HK-2 (cell line): ENCODE measurements at regions not wholly inside any gene's neighbourhood (a gene's known extent, or its start where the extent isn't known, plus 50 kb on each side); places are given as distances from the start of the nearest gene placed in this dataset.
"Not testable (repeated sequence)": the region's sequence is repeated elsewhere in the genome, so short reads cannot be mapped to it uniquely, and the experiment has no call there.

Experiments
- DNase-seq: peaks from one replicate; pipeline ENCODE4 v3.0.0-alpha.2; 2018; ENCODE audit not compliant: unreplicated experiment

DNA sequence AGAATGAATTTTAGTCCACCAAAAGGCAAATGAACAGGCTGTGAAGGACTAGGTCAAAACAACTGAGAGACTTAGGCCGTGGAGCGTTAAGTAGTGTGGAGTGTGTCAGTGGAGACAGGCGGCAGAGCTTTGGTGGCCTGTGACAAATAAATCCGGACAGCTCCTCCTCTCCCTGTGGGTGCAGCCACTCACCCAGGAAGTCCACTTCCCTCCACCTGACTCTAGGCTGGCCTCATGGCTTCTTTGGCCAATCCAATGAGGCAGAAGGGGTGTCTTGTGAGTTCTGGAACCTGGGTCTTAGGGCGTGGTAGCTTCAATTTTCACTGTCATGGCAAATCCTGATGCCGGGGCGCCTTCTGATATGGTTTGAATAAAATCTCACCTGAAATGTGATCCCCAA lies 180.9 kb upstream of the C14orf180 start:
- no peak for DNase-seq

DNA sequence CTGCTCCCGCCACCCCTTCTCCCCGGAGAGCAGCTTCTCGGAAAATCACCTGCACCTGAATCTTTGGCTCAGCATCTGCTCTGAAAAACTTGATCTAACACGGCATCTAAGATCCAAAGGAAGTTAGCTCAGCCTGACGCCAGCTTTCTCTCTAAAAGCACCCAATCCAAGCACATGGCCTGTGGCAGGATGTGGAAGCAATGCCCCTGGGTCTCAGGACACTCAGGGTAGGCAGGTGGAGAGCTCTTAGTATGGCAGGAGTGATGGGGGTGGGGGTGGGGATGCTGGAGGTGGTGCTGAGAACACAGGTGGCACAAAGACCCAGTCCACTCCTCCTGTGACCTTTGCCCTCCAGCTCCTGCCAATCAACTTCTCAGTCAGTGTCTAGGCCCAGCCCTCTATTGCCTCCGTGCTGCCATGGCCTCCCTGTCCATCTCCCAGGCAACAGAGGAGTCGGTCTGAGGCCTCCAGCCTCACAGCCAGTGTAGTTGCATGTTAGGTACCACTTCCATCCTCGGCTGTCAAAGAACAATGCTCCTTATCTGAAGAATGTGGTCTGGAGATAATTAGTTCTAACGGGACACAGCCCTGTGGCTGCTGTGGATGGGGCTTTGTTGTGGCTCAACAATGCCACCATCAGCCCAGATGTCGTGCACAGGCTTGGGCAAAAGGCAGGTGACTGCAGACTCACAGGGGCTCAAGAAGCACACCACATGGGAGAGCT lies 180.0 kb upstream of the C14orf180 start:
- DNase-seq = no peak

DNA sequence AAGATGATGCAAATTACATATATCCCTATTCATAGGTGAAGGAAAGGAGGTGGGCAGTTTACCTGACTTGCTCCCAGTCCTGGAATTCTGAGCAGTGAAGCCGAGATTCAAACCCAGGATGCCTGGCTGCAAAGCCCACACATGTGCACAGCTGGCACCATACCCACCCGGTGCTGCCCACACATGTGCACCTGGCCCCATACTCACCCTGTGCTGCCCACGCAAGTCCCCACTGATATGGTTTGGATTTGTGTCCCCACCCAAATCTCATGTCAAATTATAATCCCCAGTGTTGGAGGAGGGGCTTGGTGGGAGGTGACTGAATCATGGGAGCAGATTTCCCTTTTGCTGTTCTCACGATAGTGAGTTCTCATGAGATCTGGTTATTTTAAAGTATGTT lies 179.2 kb upstream of the C14orf180 start:
- DNase-seq = no peak

DNA sequence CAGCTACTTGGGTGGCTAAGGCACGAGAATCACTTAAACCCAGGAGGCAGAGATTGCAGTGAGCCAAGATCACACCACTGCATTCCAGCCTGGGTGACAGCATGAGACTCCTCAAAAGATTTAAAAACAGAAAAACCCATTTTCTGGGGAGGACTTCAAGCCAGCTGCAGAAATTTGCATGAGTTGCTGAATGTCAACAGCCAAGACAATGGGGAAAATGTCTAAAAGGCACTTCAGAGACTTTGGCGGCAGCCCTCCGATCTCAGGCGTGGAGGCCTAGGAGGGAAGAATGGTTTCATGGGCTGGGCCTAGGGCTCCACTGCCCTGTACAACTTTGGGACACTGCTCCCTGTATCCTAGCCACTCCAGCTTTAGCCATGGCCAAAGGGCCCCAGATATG lies 177.8 kb upstream of the C14orf180 start:
- no peak for DNase-seq

DNA sequence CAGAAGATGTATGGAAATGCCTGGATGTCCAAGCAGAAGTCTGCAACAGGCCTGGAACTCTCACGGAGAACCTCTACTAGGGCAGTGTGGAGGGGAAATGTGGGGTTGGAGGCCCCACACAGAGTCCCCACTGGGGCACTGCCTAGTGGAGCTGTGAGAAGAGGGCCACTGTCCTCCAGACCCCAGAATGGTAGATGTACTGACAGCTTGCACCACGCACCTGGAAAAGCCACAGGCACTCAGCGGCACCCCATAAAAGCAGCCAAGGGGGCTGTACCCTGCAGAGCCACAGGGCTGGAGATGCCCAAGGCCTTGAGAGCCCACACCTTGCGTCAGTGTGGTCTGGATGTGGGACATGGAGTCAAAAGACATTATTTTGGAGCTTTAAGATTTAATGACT lies 177.3 kb upstream of the C14orf180 start:
- not testable (repeated sequence) for DNase-seq

DNA sequence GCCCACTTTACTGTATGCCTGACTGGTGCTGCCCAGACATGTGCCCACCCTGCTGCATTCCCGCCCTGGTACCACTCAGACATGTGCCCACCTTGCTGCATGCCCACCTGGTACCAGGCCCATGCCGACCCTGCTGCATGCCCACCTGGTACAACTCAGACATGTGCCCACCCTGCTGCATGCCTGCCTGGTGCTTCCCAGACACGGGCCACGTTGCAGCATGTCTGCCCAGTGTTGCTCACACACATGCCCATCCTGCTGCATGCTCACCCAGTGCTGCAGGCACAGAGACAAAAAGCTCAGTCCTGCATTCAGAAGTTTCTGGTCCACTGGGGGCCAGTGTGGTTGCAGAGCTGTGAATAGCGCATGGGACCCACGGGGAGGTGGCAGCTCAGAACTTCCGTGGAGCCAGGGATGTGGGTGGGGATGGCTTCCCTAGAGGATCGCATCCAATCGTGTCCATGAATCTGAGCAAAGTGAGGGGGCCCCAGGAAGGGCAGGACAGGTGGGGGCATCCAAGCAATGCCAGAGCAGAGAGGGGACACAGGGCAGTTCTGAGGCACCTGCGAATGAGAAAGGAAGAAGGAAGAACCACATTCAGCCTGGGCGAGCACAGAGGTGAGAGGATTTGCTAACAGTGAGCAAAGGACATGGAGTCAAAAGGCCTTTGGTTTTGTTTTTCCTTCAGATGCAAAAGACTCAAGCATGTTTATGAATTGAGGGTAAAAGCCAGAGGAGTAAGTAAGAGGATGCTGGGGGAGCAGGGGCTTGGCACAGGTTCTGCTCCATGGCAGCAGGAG lies 175.9 kb upstream of the C14orf180 start:
- DNase-seq = no peak

DNA sequence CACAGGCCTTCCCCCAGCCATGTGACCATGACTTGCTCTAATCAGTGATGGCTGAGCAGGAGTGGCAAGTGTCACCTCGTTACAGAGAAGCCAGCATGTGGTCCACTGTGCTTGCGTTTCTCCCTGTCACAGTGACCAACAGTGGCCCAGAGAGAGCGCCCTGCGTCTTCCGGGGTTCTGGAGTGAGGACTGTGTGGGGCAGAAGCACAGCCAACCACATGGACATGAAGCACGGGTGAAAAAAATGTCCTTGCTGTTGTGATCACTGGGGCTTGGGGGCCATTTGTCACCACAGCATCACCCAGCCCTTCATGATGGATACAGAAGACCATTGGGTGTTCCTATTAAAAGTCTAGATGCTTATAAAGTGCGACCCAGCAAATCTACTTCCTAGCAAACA lies 174.6 kb upstream of the C14orf180 start:
- DNase-seq = no peak

DNA sequence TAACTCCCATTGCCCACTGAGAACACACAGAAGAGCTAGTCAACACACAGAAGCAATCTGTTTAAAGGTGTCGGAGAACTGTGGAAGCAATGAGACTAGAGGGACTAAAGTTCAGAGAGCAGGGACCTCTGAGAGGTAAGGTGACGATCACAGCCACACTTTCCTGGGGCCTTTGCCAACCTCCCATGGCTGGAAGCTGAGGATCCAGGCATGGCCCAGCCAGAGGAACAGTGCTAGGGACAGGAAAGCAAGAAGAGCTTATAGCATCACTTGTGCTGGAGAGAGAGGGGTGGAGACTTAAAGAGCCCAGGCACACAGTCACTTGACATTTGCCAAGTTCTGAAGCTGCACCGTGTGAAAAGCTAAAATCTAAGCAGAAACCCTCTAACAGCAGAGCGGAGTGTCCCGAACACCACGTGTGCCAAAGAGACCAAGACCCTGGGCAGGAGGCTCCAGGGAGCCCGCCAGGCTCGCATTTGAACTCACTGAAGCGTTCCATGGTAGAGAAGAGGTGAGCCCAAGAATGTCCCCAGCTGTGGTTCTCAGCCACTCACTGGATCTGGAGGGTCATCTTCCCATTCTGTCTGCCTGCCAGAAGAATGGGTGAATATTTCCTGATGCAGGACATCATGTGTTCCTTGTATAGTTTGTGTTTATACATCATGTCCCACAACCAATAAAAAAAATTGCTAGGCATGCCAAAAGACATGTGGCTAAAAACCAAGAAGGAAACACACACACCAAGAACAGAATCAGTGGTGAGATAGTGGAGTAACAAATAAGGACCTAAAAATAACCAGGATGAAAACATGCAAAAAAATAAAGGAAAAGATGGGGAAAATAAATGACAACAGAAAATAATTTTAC lies 174.0 kb upstream of the C14orf180 start:
- no peak for DNase-seq

DNA sequence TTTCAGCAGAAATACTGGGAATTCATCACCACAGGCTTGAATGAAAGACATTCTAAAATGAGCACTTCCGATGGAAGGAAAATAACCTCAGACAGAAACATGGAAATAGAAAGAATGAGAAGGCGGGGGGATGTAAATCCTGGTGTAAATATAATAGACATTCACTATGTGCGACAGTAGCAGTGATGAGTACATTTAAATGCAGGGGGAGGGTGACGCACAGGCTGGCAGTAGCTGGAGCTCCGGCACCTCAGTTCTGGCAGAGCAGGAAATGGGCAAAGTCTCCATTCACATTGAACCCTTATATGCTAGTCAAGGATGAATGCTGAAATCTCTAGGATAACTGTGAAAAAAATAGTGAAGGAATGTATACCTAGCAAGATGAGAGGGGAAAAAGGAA lies 172.7 kb upstream of the C14orf180 start:
- no peak for DNase-seq

DNA sequence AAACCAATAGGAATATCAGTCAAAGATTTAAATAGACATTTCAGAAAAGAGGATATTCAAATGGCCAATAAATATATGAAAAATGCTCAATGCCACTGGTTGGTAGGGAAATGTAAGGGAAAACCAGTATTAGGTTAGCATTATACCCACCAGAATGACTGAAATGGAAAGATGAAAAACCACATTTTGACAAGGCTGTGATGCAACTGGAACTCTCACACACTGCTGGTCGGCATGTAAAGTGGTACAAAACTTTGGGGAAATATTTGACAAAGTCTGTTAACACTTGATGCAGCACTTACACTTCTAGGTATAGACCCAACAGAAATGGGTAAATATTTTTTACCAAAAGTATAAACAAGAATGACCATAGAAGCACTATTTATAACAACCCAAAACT lies 163.2 kb upstream of the C14orf180 start:
- no peak for DNase-seq

DNA sequence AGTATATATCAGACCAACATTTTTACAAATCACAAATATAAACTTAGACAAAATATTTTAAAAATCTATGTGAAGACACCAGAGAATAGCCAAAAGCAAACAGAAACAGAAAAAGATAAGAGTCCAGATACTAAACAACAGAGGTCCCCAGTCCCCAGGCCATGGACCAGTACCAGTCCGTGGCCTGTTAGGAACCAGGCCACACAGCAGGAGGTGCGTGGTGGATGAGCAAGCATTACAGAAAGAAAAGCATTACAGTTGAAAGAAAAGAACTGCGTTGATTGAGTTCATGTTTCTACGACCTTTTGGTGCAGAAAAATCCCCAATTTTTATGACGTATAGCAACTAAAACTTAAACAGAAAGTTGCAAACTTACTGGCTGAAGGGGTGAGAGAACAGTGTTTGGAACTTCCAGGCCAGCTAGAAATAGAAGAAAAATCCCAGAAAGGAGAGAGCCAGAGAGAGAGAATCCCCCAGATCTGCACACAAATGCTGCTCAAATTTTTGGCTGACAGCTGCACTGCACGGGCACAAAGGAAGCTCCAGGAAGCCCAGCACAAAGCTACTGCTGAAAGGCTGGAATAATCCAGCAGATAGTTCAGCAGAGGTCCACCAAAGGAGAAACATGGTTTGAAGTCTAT lies 159.6 kb upstream of the C14orf180 start:
- no peak for DNase-seq

DNA sequence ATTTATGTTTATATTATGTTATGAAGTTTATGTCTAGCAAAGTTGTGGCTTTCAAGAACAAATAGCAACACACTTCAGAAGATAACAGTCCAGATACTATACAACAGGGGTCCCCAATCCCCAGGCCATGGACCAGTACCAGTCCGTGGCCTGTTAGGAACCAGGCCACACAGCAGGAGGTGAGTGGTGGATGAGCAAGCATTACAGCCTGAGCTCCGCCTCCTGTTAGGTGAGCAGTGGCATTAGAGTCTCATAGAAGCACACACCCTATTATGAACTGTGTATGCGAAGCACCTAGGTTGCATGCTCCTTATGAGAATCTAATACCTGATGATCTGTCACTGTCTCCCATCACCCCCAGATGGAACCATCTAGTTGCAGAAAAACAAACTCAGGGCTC lies 159.0 kb upstream of the C14orf180 start:
- not testable (repeated sequence) for DNase-seq

DNA sequence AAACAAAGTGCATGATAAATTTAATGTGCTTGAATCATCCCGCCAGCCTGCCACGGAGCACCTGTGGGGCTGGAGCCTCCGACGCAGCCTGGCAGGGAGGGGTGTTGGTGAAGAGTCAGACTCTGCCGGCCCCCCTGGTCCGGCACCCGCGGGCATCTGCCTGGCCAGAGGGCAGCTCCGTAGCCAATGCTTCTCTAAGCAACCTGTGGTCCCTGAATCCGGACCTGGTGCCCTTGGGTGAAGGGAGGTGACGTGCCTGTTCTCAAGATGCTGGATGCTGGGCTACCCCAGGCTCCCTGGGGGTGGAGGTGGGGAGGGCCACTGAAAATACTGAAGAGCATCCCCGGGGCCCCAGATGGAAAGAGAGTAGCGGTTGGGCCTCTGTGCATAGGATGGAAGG lies 158.6 kb upstream of the C14orf180 start:
- DNase-seq = no peak

DNA sequence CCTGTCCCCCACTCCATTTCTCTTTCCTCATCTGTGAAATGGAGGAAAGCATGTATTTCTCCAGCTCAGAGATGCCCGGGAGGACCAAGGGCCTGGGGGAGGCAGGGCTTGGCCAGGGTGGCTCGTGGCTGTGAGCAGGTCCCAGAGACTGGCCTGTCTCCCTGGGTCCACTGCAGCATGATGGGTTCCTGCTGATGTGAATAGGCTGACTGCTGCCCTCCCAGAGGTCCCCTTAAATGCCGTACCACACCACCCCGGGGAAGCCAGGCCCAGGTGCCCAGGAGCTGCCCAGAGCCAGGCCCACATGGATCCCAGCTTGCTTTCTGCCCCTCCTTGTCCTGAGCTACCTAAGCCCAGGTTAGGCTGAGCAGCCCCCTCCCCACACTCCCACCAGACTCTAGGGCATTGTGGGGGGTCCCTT lies 158.2 kb upstream of the C14orf180 start:
- DNase-seq = no peak

DNA sequence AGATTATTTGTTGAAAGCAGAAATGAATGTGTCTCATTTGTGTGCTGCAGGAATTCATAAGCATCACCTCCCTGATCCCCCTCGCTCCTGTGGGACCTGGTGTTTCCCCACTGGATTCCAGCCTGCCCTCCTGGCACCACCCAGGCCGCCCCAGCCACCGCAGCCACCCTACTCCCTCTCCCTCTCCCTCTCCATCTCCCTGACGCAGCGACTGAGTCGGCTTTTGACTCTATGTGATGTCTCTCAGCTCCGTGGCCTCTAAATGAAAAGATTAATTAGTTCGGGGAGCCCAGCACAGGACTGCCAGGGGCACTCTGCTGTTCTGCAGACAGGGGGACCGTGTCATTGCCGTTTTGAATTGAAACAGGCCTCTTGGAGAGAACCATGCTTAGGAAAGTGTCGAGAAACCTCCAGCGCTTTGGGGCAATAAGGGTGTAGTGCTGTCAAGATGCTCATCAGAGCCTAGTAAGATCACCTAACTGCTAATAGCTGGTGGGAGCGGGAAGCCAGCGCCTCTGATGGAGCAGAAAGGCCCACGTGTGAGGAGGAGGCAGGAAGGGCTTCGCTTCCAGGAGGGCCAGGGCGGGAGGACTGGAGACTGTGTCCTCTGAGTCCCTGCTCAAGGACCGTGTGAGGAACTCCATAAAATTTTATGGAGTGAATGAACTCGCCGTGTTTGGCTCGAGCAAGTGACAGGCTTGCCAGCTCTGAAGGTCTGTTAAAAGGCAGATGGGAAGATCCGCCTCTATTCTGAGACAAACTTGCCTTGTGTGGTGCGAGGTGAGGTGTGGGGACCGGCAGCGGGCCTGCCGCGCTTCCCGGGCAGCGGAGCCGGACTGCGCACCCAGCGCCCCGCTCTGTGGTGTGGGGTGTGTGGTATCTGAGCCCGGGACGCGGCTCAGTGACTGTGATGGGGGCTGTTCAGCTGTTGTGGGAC lies 157.4 kb upstream of the C14orf180 start:
- no peak for DNase-seq

DNA sequence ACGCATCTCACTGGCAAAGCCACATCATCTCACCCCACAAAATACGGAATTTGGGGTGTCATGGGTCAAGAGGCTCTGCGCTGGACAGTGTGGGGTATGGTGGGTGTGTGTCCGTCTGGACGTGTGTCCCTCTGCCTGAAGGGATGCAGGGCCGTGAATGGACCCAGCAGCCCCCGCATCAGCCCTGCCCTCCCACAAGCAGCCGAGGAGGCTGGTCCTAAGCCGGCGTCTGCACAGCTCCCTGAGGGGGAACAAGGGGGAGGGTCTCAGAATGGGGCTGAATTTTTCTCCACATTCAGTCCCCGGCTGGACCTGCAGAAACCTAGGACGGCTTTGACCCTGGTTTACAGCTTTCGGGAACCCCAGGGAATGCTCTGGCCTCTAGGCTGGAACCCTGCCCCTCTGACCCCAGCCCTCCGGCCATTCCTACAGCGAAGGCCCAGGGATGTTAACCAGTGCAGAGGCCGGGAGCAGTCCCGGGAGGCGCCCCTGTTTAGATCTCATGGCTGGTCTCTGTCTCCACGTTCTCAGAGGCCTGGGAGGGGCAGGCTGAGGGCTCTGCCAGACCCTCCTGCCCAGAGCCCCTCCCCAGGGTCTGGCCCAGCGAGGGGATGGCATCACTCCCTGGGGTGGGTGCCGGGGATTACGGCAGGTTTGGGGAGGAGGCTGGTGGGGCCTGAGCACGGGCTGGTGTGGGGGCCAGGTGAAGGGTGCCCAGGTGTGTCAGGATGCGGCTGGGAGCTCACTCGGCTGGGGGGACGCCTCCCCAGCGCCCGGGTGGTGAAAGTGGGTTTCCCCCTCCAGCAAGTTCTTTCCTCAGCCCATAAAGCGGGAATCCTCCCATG lies 156.5 kb upstream of the C14orf180 start:
- DNase-seq = no peak

DNA sequence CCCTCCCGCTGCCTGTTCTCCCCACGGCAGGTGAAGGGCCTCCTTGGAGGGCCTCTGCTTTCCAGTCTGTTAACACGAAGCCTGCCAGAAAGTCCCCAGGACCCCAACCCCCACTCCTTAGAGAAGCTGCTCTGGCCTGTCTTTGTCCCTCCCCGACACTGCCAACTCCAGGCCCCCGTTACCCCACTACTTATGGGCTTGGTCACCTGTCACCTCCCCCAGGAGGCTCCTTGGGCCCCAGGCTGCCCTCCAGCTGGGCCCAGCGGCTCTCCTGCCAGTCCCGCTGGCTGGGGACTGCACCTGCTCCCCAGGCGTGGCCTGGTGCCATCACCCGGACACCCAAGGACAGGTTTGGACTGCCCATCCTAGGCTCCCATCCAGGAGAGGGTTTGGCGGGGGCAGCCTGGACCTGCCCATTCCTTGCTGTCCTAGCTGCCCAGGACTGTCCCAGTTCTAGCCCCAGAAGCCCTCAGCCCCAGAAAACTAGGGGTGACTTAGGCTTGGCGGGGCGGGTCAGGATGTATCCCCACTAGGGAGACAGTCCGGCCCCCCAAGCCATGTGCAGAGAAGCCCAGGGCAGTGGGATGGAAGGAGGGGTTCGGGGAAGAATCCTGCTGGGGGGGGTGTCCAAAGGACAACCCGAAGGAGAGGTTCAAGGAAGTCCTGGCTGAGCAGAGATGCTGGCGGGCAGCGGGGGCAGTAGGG lies 155.7 kb upstream of the C14orf180 start:
- no peak for DNase-seq

DNA sequence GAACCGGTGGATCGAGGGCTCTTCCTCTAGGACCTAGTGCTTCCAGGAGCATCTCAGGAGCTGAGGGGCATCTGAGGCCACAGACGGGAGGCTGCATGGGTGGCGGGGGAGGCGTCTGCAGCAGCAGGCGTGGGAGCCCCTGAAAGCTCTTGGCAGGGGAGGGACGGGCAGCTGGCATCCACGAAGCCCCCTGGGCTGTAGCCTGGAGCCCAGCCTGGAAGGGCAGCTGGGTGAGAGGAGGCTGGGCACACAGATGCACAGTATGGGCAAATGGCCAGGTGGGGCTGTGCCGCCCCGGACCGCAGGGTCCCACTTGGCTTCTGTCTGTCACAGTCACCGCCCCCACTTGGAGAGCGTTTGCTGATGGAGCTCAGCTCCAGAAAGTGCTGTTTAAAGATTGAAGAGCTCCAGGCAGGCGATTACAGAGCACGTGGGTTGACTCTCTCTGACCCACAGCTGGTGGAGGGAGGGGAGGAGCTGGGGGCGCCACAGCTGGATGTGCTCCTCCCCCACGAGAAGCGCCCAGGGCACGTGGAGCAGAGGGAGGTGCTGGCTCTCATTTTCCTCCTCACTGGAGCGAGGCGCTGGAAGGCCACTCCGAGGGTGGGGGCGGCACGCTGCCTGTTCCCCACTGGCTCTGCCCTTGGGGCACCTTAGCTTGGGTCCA lies 155.0 kb upstream of the C14orf180 start:
- no peak for DNase-seq
